Hypothalamus (tissue), 51 donors: ENCODE measurements at regions not wholly inside any gene's neighbourhood (a gene's known extent, or its start where the extent isn't known, plus 50 kb on each side); places are given as distances from the start of the nearest gene placed in this dataset.
"Not testable (repeated sequence)": the region's sequence is repeated elsewhere in the genome, so short reads cannot be mapped to it uniquely, and the experiment has no call there.

Experiments used
- DNase-seq, 51 donors: peaks; one replicate each; lab custom pipeline; 2025; lab: John Stamatoyannopoulos, UW

DNA sequence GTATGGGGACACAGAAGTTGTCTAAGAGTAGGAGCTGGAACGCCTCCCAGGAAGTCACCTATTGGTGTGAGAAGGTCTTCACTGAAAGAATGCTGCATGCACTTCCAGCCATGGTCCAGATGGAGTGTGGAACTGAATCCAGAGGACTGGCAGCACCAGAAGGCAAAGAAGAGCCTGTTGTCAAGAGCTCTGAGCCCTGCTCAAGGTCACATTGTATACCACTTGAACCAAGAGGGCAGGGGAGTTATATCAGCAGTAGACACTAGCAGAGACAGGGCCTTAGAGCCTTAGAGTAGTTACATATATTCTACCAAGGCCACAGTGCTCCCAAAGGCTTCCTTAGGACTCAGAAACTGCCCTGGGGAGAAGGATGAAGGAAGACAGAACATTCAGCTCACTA, 130.8 kb upstream of the POC5 start:
- DNase-seq: no peak

DNA sequence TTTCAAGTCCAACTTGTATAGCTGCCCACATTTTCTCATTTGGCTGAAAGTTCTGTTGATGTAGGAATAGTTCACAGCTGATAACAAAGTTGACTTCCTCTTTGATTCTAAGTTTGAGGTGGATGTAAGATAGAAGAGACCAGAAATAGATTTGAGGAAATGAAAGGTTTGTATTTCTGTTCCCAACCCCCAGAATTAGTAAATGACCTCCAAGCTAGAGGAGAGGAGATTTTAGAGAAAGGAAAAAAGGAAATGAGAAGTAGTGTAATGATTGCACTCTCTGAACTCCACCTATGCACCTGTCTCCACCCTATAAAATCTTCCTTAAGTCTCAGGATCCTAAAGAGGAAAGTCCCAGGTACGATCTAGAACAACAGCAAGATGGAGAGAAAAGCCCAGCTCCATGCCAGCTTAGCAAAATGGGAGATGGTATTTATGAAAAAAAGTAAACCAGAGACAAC, 130.4 kb upstream of the POC5 start:
- no peak for DNase-seq

DNA sequence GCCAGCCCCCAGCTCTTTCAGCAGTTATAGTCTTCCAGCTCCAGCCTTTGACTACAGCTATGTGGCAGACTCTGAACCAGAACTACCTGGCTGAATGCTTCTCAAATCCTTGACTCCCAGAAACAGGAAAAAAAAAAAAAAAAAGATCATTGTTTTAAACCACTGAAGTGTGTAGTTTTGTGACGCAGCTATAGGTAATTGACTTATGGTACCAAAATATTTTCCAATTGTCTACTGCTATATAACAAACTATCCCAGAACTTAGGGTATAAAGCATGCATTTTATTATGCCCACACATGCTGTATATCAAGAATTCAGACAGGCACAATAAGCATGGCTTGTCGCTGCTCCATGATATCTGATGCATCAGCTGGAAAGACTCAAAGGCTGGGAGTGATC, 127.1 kb upstream of the POC5 start:
- DNase-seq: no peak

DNA sequence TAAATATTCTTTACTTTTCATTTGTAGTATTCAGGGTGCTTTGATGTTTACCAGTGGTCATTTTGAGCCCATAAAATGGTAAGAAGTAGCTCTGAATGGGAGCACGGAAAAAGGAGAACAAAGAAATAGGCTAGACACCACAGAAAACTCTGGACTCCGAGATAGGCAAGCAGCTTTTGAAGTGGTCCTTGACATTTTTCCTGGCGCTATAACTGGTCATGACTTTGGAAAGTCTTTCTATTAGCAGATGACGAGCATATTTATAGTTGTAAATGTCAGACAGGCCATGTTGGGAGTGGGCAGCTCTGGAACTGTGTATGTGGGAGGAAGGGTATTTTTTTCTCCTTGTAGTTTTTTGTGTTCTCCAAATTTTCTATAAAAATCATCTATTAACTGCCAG, 126.1 kb upstream of the POC5 start:
- no peak for DNase-seq

DNA sequence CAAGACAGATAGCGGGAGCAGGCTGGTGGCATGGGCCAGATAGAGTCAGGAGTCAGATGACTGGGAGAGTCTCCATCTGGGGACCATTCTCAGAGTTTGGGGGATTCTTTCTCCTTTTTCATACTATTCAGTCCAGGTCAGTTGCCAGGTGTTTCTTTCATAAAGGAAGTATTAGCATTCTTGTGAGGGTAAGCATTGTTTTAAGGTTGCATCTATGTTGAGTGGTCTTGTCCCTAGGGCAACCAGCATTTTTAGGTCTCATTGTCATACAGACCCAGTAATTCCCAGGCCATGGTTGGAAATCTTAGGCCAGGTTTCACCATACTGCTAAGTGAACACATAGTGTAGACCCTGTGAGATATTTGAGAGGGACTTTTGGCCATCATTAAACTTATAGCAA, 122.3 kb upstream of the POC5 start:
- DNase-seq: no peak

DNA sequence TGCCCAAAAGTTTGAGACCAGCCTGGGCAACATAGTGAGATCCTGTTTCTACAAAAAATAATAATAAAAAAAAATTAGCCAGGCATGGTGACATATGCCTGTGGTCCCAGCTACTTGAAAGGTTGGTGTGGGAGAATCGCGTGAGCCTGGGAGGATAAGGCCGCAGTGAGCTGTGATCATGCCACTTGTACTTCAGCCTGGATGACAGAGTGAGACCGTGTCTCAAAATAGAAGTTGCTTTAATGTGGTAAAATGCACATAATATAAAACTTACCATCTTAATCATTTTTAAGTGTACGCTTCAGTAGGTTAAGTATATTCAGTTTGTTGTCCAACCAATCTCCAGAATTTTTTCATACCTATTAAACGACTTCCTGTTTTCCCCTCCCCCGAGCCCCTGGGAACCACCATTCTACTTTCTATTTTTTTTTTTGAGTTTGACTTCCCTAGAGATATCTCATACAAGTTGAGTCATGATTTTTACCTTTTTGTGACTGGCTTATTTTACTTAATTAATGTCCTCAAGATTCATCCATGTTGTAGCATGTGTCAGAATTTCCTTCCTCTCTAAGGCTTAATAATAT, 120.1 kb upstream of the POC5 start:
- no peak for DNase-seq

DNA sequence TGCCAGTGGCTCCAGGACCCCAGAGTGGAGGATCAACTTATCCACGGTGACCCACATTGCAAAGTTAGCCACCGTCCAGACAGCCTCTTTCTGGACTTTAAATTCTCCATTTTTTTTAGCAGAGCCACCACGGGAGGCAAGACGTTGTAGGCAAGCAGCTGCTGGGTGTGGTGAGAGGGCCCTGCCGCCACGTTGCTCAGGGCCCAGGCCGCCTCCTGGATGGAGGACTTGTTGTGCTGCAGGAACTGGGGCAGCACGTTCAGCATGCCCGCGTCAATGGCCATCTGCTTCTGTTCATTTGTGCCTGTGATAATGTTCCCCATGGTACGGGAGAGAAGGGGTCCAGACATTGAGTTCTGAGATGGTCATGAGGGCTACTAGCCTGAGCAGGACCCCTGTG, 114.3 kb upstream of the POC5 start:
- no peak for DNase-seq

DNA sequence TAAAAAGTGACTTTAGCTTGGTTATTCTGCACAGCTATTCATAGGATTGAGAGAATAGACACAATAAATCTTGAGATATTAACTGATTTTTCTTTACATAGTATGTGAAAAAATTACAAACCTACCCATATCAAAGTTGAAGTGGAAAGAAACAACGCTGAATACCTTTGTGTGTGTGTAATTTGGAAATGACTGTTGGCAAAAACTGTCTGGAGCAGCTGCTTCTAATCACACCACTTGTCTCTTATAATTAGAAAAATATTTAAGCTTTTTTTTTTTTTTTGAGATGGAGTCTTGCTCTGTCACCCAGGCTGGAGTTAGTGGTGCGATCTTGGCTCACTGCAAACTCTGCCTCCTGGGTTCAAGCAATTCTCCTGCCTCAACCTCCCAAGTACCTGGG, 110.8 kb upstream of the POC5 start:
- no peak for DNase-seq

DNA sequence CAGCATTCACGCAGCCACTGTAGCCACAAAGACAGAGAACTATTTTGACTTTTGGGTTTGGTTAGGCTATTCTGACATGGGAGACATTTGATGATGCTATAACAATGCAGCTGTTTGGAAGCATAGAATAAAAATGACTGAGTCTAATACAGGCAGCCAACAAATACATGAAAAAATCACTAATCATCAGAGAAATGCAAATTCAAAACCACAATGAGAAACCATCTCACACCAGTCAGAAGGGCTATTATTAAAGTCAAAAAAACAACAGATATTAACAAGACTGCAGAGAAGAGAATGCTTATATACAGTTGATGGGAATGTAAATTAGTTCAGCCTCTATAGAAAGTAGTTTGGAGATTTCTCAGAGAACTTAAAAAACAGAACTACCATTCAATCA, 107.1 kb upstream of the POC5 start:
- DNase-seq: no peak

DNA sequence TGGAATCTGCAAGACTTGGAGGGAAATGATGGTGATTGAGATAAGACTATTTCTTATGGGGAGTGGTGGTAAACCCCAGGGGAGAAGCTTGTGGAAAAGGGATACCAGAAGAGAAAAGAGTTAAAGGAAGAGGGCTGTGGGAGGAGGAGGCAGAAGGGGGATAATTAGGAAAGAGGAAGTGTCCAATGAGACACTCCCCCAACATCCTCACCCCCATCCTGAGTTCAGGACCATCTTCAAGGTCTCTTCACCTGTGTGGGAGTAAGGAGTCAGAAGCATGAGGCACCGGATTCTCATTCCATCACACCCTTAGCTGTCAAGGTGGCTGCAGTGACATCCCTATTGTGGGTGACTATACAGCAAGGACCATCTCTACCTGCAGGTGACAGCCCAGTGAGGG, 106.6 kb upstream of the POC5 start:
- DNase-seq: no peak

DNA sequence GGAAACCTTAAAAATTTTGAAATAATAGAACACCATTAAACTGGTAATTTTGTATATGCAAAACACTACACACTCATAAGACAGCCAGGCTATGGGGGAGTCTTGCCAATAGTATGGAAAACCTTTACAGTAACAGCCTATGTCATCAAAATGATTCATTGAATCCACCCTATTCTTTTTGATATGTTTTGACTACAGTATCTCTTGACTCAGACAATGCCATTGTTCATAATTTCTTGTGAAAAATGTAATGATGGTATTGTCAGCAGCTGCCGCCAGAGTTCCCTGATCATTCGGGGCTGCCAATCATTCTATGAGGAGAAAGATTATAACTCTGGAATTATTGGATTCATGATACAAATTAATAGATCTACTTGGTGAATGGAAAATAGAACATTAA, 101.4 kb upstream of the POC5 start:
- no peak for DNase-seq

DNA sequence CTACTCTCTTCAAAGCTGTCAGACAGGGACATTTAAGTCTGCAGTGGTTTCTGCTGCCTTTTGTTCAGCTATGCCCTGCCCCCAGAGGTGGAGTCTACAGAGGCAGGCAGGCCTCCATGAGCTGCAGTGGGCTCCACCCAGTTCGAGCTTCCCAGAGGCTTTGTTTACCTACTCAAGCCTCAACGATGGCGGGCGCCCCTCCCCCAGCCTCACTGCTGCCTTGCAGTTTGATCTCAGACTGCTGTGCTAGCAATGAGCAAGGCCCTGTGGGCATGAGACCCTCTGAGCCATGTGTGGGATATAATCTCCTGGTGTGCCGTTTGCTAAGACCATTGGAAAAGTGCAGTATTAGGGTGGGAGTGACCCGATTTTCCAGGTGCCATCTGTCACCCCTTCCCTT, 82.5 kb upstream of the POC5 start:
- not testable (repeated sequence) for DNase-seq

DNA sequence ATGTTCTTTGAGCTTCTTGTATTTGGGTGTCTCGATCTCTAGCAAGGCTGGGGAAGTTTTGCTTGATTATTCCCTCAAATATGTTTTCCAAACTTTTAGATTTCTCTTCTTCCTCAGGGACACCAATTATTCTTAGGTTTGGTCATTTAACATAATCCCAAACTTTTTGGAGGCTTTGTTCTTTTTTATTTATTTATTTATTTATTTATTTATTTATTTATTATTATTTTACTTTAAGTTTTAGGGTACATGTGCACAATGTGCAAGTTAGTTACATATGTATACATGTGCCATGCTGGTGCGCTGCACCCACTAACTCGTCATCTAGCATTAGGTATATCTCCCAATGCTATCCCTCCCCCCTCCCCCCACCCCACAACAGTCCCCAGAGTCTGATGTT, 52.1 kb upstream of the POC5 start:
- DNase-seq: not testable (repeated sequence)
